SK-N-SH (cell line): ENCODE measurements at regions not wholly inside any gene's neighbourhood (a gene's known extent, or its start where the extent isn't known, plus 50 kb on each side); places are given as distances from the start of the nearest gene placed in this dataset.

Experiments used
- GABPA ChIP-seq: IDR thresholded peaks from 2 replicates; pipeline ENCODE4 v1.4.0; 2012; ENCODE audit warnings: low read depth, mild to moderate bottlenecking
- RAD21 ChIP-seq: IDR thresholded peaks from 2 replicates; pipeline ENCODE4 v1.6.1; 2012; ENCODE audit warnings: mild to moderate bottlenecking, low read length
- RFX5 ChIP-seq: IDR thresholded peaks from 2 replicates; pipeline ENCODE4 v1.6.1; 2012; ENCODE audit warnings: mild to moderate bottlenecking, improper control_type of control experiment, low read length
- SIN3A ChIP-seq: IDR thresholded peaks from 2 replicates; pipeline ENCODE4 v1.6.1; 2012; ENCODE audit warnings: low read depth, mild to moderate bottlenecking, low read length, moderate library complexity, borderline replicate concordance
- SMC3 ChIP-seq: IDR thresholded peaks from 2 replicates; pipeline ENCODE4 v1.6.1; 2012; ENCODE audit warnings: low read depth, low read length, improper control_type of control experiment
- YY1 ChIP-seq: IDR thresholded peaks from 2 replicates; pipeline ENCODE4 v1.4.0; 2012; ENCODE audit warnings: low read depth, mild to moderate bottlenecking
- TF ChIP-seq, protein P1 (sequence below): fragments of 200-600 bp; sonication (generic); IDR thresholded peaks from 2 replicates; pipeline ENCODE4 v1.6.1; 2017; ENCODE audit warnings: antibody characterized with exemption, mild to moderate bottlenecking, moderate library complexity
- TF ChIP-seq, protein P2 (sequence below): IDR thresholded peaks from 2 replicates; pipeline ENCODE4 v1.4.0; 2012; ENCODE audit warnings: low read depth, borderline replicate concordance
- TF ChIP-seq, protein P3 (sequence below): IDR thresholded peaks from 2 replicates; pipeline ENCODE4 v1.4.0; 2012; ENCODE audit warnings: low read depth
- TF ChIP-seq, protein P4 (sequence below): IDR thresholded peaks from 2 replicates; pipeline ENCODE4 v1.6.1; 2012; ENCODE audit warnings: mild to moderate bottlenecking, low read depth, low read length, moderate library complexity
- TF ChIP-seq, protein P5 (sequence below): fragments of 150-350 bp; IDR thresholded peaks from 2 replicates; pipeline ENCODE4 v1.6.1; 2017; ENCODE audit warnings: antibody characterized with exemption, low read length, low read depth, borderline replicate concordance

DNA sequence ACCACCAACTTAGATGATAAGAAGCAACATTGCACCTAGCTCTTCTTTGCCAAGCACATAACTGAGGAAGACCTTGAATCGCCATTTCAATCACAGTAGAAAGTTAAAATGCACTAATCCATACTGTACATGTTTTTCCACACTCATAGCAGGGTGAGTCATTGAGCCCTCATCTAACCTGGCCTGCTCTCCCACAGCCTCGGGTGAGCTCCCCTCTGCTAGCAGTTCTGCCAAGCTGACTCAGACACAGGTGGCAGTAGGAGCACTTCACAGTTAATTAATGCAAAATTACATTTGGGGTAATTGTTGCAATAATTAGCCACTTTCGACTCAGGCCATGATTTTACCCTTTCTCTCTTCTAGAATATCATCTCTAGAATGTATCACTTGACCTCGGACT, 1632.8 kb upstream of the CELF4 start:
- TF ChIP-seq, protein P1, sequence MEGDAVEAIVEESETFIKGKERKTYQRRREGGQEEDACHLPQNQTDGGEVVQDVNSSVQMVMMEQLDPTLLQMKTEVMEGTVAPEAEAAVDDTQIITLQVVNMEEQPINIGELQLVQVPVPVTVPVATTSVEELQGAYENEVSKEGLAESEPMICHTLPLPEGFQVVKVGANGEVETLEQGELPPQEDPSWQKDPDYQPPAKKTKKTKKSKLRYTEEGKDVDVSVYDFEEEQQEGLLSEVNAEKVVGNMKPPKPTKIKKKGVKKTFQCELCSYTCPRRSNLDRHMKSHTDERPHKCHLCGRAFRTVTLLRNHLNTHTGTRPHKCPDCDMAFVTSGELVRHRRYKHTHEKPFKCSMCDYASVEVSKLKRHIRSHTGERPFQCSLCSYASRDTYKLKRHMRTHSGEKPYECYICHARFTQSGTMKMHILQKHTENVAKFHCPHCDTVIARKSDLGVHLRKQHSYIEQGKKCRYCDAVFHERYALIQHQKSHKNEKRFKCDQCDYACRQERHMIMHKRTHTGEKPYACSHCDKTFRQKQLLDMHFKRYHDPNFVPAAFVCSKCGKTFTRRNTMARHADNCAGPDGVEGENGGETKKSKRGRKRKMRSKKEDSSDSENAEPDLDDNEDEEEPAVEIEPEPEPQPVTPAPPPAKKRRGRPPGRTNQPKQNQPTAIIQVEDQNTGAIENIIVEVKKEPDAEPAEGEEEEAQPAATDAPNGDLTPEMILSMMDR = no peak
- TF ChIP-seq SIN3A (no peak), YY1 (no peak), GABPA (no peak), RAD21 (no peak), RFX5 (no peak), SMC3 (no peak)
- TF ChIP-seq, protein P2, sequence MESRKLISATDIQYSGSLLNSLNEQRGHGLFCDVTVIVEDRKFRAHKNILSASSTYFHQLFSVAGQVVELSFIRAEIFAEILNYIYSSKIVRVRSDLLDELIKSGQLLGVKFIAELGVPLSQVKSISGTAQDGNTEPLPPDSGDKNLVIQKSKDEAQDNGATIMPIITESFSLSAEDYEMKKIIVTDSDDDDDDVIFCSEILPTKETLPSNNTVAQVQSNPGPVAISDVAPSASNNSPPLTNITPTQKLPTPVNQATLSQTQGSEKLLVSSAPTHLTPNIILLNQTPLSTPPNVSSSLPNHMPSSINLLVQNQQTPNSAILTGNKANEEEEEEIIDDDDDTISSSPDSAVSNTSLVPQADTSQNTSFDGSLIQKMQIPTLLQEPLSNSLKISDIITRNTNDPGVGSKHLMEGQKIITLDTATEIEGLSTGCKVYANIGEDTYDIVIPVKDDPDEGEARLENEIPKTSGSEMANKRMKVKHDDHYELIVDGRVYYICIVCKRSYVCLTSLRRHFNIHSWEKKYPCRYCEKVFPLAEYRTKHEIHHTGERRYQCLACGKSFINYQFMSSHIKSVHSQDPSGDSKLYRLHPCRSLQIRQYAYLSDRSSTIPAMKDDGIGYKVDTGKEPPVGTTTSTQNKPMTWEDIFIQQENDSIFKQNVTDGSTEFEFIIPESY = no peak
- TF ChIP-seq, protein P3, sequence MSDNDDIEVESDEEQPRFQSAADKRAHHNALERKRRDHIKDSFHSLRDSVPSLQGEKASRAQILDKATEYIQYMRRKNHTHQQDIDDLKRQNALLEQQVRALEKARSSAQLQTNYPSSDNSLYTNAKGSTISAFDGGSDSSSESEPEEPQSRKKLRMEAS = no peak
- TF ChIP-seq, protein P4, sequence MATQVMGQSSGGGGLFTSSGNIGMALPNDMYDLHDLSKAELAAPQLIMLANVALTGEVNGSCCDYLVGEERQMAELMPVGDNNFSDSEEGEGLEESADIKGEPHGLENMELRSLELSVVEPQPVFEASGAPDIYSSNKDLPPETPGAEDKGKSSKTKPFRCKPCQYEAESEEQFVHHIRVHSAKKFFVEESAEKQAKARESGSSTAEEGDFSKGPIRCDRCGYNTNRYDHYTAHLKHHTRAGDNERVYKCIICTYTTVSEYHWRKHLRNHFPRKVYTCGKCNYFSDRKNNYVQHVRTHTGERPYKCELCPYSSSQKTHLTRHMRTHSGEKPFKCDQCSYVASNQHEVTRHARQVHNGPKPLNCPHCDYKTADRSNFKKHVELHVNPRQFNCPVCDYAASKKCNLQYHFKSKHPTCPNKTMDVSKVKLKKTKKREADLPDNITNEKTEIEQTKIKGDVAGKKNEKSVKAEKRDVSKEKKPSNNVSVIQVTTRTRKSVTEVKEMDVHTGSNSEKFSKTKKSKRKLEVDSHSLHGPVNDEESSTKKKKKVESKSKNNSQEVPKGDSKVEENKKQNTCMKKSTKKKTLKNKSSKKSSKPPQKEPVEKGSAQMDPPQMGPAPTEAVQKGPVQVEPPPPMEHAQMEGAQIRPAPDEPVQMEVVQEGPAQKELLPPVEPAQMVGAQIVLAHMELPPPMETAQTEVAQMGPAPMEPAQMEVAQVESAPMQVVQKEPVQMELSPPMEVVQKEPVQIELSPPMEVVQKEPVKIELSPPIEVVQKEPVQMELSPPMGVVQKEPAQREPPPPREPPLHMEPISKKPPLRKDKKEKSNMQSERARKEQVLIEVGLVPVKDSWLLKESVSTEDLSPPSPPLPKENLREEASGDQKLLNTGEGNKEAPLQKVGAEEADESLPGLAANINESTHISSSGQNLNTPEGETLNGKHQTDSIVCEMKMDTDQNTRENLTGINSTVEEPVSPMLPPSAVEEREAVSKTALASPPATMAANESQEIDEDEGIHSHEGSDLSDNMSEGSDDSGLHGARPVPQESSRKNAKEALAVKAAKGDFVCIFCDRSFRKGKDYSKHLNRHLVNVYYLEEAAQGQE = no peak
- TF ChIP-seq, protein P5, sequence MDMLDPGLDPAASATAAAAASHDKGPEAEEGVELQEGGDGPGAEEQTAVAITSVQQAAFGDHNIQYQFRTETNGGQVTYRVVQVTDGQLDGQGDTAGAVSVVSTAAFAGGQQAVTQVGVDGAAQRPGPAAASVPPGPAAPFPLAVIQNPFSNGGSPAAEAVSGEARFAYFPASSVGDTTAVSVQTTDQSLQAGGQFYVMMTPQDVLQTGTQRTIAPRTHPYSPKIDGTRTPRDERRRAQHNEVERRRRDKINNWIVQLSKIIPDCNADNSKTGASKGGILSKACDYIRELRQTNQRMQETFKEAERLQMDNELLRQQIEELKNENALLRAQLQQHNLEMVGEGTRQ = no peak
